ENCODE measurements at regions not wholly inside any gene's neighbourhood (a gene's known extent, or its start where the extent isn't known, plus 50 kb on each side); places are given as distances from the start of the nearest gene placed in this dataset.

GRCh38 chr7:109782806-109783205 lies 1213.1 kb downstream of the DNAJB9 start:
- Histone ChIP-seq H3K36me3 (replicated peaks) (no peaks in the 10 kb centered on the region), H3K27me3 (replicated peaks) (no peaks in the 10 kb centered on the region), H3K27ac (no peak overlapping the region), H3K4me3 (ENCODE audit: low read depth, low read length) (no peak overlapping the region)
- in situ Hi-C loops (cut with HindIII; ENCODE audit: low pct_ligation_motif_present, low sequenced_read_pairs) = no loop called here
- no peak for TF ChIP-seq CTCF (IDR thresholded peaks at IDR 0.05; ENCODE audit: low read depth, low read length, missing control alignments)
- DNase-seq = no peak

- Histone ChIP-seq H3K36me3 (replicated peaks) (no peaks in the 10 kb centered on the region), H3K27me3 (replicated peaks) (no peaks in the 10 kb centered on the region), H3K4me3 (ENCODE audit: low read depth, low read length) (no peak overlapping the region), H3K27ac (no peak overlapping the region)
- no peak for TF ChIP-seq CTCF (IDR thresholded peaks at IDR 0.05; ENCODE audit: low read depth, low read length, missing control alignments)
- no peak for DNase-seq
- in situ Hi-C loops (cut with HindIII; ENCODE audit: low pct_ligation_motif_present, low sequenced_read_pairs) = no loop called here
These were observed 1236.9 kb downstream of the DNAJB9 start for GRCh38 chr7:109806548-109806947.

GRCh38 chr7:109821156-109821555 lies 1251.5 kb downstream of the DNAJB9 start:
- TF ChIP-seq CTCF (IDR thresholded peaks at IDR 0.05; ENCODE audit: low read depth, low read length, missing control alignments) = no peak
- no peaks in the 10 kb centered on the region for H3K36me3 ChIP-seq (replicated peaks)
- H3K27me3 ChIP-seq (replicated peaks) = no peaks in the 10 kb centered on the region
- DNase-seq = no peak
- in situ Hi-C loops (cut with HindIII; ENCODE audit: low pct_ligation_motif_present, low sequenced_read_pairs) = no loop called here
- H3K27ac ChIP-seq = no peak overlapping the region
- H3K4me3 ChIP-seq (ENCODE audit: low read depth, low read length) = no peak overlapping the region

GRCh38 chr7:109834851-109835250 lies 1256.1 kb upstream of the LRRN3 start:
- in situ Hi-C loops (cut with HindIII; ENCODE audit: low pct_ligation_motif_present, low sequenced_read_pairs) = no loop called here

GRCh38 chr7:109835577-109835976 lies 1255.3 kb upstream of the LRRN3 start:
- in situ Hi-C loops (cut with HindIII; ENCODE audit: low pct_ligation_motif_present, low sequenced_read_pairs) = no loop called here
- Histone ChIP-seq H3K27me3 (replicated peaks) (no peaks in the 10 kb centered on the region), H3K4me3 (ENCODE audit: low read depth, low read length) (no peak overlapping the region), H3K36me3 (replicated peaks) (no peaks in the 10 kb centered on the region), H3K27ac (no peak overlapping the region)
- TF ChIP-seq CTCF (IDR thresholded peaks at IDR 0.05; ENCODE audit: low read depth, low read length, missing control alignments) = no peak
- DNase-seq = no peak

More at GRCh38 chr7:109834851-109835250, 1256.1 kb upstream of the LRRN3 start:
- TF ChIP-seq CTCF (IDR thresholded peaks at IDR 0.05; ENCODE audit: low read depth, low read length, missing control alignments) = no peak
- Histone ChIP-seq H3K4me3 (ENCODE audit: low read depth, low read length) (no peak overlapping the region), H3K36me3 (replicated peaks) (no peaks in the 10 kb centered on the region), H3K27me3 (replicated peaks) (no peaks in the 10 kb centered on the region), H3K27ac (no peak overlapping the region)
- no peak for DNase-seq

GRCh38 chr7:109836016-109836415 lies 1254.9 kb upstream of the LRRN3 start:
- Histone ChIP-seq H3K27me3 (replicated peaks) (no peaks in the 10 kb centered on the region), H3K4me3 (ENCODE audit: low read depth, low read length) (no peak overlapping the region), H3K36me3 (replicated peaks) (no peaks in the 10 kb centered on the region), H3K27ac (no peak overlapping the region)
- no peak for DNase-seq
- no peak for TF ChIP-seq CTCF (IDR thresholded peaks at IDR 0.05; ENCODE audit: low read depth, low read length, missing control alignments)
- in situ Hi-C loops (cut with HindIII; ENCODE audit: low pct_ligation_motif_present, low sequenced_read_pairs) = no loop called here
